Ammon's horn (tissue), 1 donor: ENCODE measurements at regions not wholly inside any gene's neighbourhood (a gene's known extent, or its start where the extent isn't known, plus 50 kb on each side); places are given as distances from the start of the nearest gene placed in this dataset.

ENCODE experiments used
- DNase-seq: peaks from one replicate; pipeline ENCODE4 v3.0.0-alpha.2; 2016; ENCODE audit warnings: low spot score

GRCh38 chr6:128827675-128828464 is 55.1 kb upstream of the LAMA2 start:
- no peak for DNase-seq

- peak; percentile 7 for DNase-seq
Observed at GRCh38 chr6:128826606-128827005, 56.3 kb upstream of the LAMA2 start.

- no peak for DNase-seq
Observed at GRCh38 chr6:128822271-128822670, 60.7 kb upstream of the LAMA2 start.

GRCh38 chr6:128821116-128821515 is 61.8 kb upstream of the LAMA2 start:
- peak; percentile 23 for DNase-seq

GRCh38 chr6:128808856-128809255 is 74.1 kb upstream of the LAMA2 start:
- DNase-seq: no peak

GRCh38 chr6:128807577-128807976 is 75.4 kb upstream of the LAMA2 start:
- no peak for DNase-seq

GRCh38 chr6:128806261-128806660 is 76.7 kb upstream of the LAMA2 start:
- no peak for DNase-seq

GRCh38 chr6:128803911-128804310 is 79.0 kb upstream of the LAMA2 start:
- DNase-seq: peak; percentile 6

GRCh38 chr6:128801621-128802020 is 81.3 kb upstream of the LAMA2 start:
- DNase-seq: no peak

GRCh38 chr6:128784266-128784665 is 98.7 kb upstream of the LAMA2 start:
- no peak for DNase-seq

- DNase-seq: no peak
Observed at GRCh38 chr6:128768187-128768586, 114.8 kb upstream of the LAMA2 start.

- DNase-seq: no peak
Observed at GRCh38 chr6:128767705-128768104, 115.2 kb upstream of the LAMA2 start.

- no peak for DNase-seq
Observed at GRCh38 chr6:128767150-128767549, 115.8 kb upstream of the LAMA2 start.

- DNase-seq: no peak
Observed at GRCh38 chr6:128763599-128764300, 119.2 kb upstream of the LAMA2 start.

- no peak for DNase-seq
Observed at GRCh38 chr6:128759901-128760300, 123.0 kb upstream of the LAMA2 start.

- no peak for DNase-seq
Observed at GRCh38 chr6:128759447-128759846, 123.5 kb upstream of the LAMA2 start.

GRCh38 chr6:128757961-128758360 is 125.0 kb upstream of the LAMA2 start:
- no peak for DNase-seq

- DNase-seq: no peak
Observed at GRCh38 chr6:128754658-128755256, 128.2 kb upstream of the LAMA2 start.

GRCh38 chr6:128743974-128744765 is 138.8 kb upstream of the LAMA2 start:
- peak; percentile 12 for DNase-seq

- DNase-seq: no peak
Observed at GRCh38 chr6:128742900-128743299, 140.0 kb upstream of the LAMA2 start.

GRCh38 chr6:128740951-128741350 is 142.0 kb upstream of the LAMA2 start:
- no peak for DNase-seq

GRCh38 chr6:128739112-128739511 is 143.8 kb upstream of the LAMA2 start:
- DNase-seq: no peak
